ENCODE measurements at regions not wholly inside any gene's neighbourhood (a gene's known extent, or its start where the extent isn't known, plus 50 kb on each side); places are given as distances from the start of the nearest gene placed in this dataset.

- intact Hi-C loops (cut with DNase I), result no loop called here
- DNase-seq (no peak), ATAC-seq (no peak)
These were observed 155.4 kb downstream of the AACS start for GRCh38 chr12:125220404-125221273.

DNA sequence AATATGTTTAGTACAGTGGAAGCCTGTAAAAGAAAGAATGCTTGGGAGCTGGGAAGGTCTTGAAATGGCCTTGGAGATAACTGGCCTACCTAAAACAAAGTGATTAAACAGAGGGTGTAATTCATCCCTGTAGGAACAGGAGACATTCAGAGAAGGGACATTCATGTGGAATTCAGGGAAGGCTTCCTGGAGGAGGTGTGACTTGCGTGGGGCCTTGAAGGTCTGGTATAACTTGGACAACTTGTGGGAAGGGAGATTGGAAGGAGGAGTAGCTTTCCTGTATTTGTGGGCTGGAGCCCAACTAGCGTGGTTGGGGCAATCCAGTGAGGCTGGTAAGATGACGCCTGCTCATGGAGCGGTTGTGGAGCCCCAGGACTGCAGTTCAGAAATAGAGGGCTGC, 156.4 kb downstream of the AACS start:
- no peak for ATAC-seq
- intact Hi-C loops (cut with DNase I), result no loop called here

GRCh38 chr12:125222876-125223275, 157.6 kb downstream of the AACS start:
- DNase-seq (no peak), ATAC-seq (no peak)
- intact Hi-C loops (cut with DNase I), result no loop called here

More for the DNA sequence above, 156.4 kb downstream of the AACS start:
- no peak for DNase-seq

DNA sequence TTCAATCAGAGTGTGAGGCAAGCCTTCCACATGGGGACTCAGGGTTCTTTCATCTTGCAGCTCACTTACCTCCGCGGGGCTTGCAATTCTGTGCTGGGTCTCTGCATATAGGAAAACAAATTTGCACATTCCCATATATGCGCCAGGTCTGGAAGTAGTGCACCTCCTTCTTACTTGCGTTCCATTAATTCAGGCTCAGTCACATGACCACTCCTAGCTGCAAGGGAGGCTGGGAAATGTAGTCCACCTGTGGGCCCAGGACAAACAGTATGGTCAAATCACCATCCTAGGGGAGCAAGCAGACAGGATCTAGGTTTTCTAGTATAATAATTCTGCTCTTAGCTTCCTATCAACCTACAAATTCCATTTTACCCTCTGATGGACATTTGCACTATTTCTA, 160.4 kb downstream of the AACS start:
- intact Hi-C loops (cut with DNase I), result no loop called here
- no peak for DNase-seq
- no peak for ATAC-seq

DNA sequence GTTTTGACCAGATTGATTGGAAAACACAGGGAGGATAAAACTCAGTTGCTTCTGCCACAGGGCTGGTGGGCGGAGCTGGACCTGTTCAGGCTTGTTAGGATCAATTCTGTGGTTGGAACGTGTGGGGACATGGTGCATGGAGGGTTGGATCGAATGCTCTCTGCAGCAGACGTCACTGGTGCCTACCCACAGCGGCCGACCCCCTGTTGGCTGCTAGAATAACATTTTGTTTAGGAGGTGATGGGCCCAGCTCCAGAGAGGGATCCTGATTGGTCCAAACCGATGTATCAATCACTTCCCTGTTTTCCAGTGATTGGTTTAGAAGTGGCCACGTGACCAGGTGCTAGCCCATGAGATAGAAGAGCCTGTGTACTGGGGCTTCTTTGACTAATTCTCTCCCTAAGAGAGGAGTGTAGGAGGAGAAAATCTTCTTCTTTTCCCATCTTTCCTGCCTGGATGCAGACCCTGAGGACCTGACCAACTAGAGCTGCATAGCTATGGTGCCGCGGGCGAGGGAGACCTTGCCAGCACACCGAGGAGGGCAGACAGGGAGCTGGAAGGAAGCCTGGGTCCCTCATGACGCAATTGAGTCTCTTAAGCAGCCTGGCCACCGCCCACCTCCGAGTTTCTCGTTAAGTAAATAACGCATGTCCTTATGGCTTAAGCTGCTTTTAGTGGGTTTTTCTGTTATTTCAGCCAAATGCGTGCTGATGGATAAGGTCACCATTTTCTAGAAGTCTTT, 163.5 kb downstream of the AACS start:
- intact Hi-C loops (cut with DNase I), result no loop called here
- no peak for ATAC-seq
- DNase-seq, result no peak

DNA sequence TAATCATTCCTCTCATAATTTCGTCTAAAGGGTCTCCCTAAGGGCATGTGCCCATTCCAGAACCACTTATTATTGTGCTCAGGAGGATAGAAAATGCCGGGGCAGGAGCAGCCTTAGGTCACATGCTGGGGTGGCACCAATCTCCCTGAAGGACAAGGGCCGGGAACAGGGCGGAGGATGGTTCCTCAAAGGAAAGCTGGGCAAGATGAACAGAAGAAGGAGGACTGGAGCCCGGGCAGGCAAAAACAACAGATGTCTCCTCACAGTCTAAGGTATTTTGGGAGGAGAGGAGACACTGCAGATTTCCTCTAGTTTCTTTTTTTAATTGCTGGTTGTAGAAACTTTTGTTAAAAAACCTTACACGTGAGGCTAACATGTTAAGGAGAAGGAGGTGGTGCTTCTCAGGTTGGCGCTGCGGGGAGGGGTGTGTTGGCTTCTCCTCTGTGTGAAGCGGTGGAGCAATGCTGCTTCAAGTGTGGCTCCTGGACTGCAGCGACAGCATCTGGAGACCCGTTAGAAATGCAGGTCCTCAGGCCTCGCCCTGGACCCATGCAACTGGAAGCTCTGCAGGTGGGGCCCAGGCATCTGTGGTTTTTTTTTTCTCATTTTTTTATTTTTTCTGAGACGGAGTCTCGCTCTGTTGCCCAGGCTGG, 164.8 kb downstream of the AACS start:
- DNase-seq (no peak), ATAC-seq (no peak)
- intact Hi-C loops (cut with DNase I), result no loop called here

- ATAC-seq, result no peak
- intact Hi-C loops (cut with DNase I), result no loop called here
- no peak for DNase-seq
These were observed 168.1 kb downstream of the AACS start for GRCh38 chr12:125233319-125233718.

DNA sequence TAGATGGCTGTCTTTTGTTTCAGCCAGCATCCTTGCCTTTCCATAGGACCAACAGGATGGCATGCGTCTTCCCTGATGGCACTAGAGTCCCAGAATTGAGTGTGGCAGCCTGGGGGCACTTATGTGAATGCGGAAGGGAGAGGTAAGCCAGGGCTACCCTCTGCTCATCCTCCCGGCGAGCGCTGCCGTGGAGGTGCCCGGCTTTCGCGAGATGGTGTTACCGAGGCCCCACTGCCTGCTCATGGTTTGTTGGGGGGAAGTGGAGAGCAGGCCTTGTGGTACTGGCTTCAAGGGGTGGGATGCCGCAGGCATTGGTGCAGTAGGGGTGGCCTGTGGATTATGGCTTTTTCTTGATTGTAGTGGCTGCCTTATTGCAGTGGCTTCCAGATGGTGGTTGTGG, 174.3 kb downstream of the AACS start:
- ATAC-seq (no peak), DNase-seq (no peak)
- intact Hi-C loops (cut with DNase I), result no loop called here

DNA sequence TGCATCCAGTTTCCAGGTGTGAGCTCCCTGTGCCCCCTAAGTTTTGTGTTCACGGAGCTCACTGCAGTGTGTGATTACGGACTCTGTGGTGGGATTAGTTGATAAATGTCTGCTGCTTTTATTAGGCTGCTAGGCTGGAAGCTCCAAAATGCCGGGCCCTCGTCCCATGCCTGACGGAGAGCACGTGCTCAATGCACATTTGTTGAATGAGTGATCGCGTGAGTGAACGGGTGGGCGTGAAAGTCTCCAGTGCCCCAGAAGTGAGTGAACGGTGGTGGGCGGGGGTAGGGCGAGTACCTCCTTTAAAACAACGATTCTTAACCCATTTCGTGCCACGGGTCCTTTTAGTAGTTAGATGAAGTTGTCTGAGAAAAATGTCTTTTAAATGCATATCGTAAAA, 175.5 kb downstream of the AACS start:
- ATAC-seq, result no peak
- DNase-seq, result no peak
- intact Hi-C loops (cut with DNase I), result no loop called here

DNA sequence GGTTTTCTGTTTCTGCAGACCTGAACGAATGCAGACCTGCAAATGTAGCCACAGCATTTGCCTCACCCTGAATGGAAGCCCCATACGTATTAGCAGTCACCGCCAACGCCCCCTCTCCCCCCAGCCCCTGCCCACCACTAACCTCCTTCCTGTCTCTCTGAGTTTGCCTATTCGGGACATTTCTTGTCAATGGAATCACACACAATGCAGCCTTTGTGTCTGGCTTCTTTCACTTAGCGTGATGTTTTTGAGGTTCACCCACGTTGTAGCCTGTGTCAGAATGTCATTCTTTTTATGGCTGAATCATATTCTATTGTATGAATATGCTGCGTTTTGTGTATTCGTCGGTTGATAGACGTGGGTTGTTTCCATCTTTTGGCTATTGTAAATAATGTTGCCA, 178.6 kb downstream of the AACS start:
- intact Hi-C loops (cut with DNase I), result no loop called here
- ATAC-seq (no peak), DNase-seq (no peak)

DNA sequence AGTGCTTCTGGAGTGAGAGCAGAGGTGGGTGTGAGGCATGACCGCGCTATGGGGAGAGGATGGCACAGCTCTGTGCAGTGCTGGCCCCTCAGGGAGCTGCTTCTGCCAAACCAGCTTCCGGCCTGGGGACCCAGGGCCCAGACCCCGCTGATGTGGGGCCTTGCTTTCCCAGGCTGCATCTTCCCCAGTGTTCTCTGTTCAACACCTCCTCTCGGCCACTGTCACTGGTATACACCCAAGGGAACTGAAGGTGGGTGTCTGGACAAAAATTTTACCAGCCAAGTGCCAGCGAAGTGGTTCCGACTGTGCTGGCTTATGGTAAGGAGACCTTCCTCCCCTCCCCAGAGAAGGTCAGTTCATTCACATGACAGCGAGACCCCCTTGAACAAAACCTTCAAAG, 179.1 kb downstream of the AACS start:
- DNase-seq (no peak), ATAC-seq (no peak)
- intact Hi-C loops (cut with DNase I), result no loop called here

GRCh38 chr12:125245581-125246557, 180.6 kb downstream of the AACS start:
- ATAC-seq (no peak), DNase-seq (no peak)
- intact Hi-C loops (cut with DNase I), result no loop called here

- intact Hi-C loops (cut with DNase I), result no loop called here
- no peak for ATAC-seq
- DNase-seq, result no peak
These were observed 182.2 kb downstream of the AACS start for GRCh38 chr12:125247477-125247876.

- ATAC-seq, result no peak
- intact Hi-C loops (cut with DNase I), result no loop called here
- DNase-seq, result no peak
These were observed 184.0 kb downstream of the AACS start for GRCh38 chr12:125249066-125249824.

- DNase-seq (no peak), ATAC-seq (no peak)
- intact Hi-C loops (cut with DNase I), result no loop called here
These were observed 184.7 kb downstream of the AACS start for GRCh38 chr12:125249932-125250331.

GRCh38 chr12:125254236-125254635, 189.0 kb downstream of the AACS start:
- intact Hi-C loops (cut with DNase I), result no loop called here
- DNase-seq (no peak), ATAC-seq (no peak)

DNA sequence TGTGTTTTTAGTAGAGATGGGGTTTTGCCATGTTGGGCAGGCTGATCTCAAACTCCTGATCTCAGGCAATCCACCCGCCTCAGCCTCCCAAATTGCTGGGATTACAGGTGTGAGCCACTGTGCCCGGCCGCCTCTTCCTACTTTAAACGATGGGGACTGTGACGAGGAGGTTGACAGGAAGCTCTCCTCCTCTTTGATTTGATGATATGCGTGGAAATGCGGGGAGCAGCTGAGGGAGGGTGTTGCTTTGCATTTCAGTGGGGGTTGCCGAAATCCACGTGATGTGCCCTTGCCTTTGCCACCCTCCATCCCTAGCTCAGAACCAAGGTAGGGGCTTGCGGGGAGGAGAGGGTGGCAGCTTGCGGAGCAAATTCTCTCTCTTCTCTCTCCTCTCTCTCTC, 189.6 kb downstream of the AACS start:
- no peak for ATAC-seq
- no peak for DNase-seq
- intact Hi-C loops (cut with DNase I), result no loop called here

DNA sequence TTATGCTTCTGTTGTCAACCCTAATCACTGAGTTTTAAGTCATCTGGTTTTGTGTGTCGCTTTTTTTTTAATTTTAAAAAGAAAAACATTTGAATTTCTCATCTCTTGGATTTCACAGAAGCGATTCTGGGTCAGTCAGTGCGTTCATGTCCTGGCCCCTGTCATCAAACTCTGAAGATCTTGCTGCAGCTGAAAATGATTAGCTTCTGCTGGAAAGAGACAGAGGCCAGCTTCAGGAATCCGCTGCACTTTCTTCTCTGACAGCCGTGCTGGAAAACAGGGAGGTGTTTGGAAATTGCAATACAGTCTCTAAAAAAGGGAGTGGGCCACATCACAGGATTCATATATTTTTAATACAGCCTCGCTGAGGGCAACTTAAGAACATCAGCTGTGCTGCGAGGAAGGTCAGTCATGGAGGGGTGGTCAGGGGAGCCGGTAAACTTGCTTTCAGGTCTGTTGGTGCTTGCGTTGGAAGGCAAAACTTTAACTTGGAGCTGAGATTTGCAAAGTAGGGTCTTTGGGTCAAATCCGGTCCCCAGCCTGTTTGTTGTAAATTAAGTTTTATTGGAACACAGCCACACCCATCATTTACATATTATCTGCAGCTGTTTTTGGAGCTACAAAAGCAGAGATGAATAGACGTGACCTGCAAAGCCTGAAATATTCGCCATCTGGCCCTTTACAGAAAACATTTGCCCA, 190.8 kb downstream of the AACS start:
- intact Hi-C loops (cut with DNase I), result no loop called here
- ATAC-seq, result no peak
- DNase-seq, result no peak
